C4-2B (cell line): ENCODE measurements at regions not wholly inside any gene's neighbourhood (a gene's known extent, or its start where the extent isn't known, plus 50 kb on each side); places are given as distances from the start of the nearest gene placed in this dataset.

Source experiments
- ZFX ChIP-seq: fragments of 450-650 bp; IDR thresholded peaks from 2 replicates; pipeline ENCODE4 v1.6.1; 2017
- TF ChIP-seq, protein P1 (sequence below): fragments of 450-650 bp; conservative IDR thresholded peaks from 2 replicates; pipeline ENCODE4 v1.5.1; 2017; ENCODE audit warnings: mild to moderate bottlenecking

DNA sequence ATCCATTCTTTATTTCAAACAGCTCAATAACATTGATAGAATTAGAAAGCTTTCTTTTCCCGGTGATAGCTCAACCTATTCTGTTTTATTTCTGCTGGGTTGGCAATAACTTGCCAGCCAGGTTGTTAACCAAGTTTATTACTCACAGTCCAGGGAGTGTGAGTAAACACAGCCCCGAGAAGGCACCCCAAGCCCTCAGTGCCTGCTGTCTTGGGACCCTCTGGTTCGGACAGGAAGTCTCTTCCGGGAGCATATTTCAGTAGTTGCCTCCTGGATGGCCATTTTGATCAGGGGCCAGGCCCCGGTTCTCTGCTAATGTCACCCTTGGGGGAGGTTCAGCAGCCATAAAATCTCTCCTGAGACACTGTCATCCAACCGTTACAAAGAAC, 176.8 kb downstream of the INO80D start:
- TF ChIP-seq, protein P1, sequence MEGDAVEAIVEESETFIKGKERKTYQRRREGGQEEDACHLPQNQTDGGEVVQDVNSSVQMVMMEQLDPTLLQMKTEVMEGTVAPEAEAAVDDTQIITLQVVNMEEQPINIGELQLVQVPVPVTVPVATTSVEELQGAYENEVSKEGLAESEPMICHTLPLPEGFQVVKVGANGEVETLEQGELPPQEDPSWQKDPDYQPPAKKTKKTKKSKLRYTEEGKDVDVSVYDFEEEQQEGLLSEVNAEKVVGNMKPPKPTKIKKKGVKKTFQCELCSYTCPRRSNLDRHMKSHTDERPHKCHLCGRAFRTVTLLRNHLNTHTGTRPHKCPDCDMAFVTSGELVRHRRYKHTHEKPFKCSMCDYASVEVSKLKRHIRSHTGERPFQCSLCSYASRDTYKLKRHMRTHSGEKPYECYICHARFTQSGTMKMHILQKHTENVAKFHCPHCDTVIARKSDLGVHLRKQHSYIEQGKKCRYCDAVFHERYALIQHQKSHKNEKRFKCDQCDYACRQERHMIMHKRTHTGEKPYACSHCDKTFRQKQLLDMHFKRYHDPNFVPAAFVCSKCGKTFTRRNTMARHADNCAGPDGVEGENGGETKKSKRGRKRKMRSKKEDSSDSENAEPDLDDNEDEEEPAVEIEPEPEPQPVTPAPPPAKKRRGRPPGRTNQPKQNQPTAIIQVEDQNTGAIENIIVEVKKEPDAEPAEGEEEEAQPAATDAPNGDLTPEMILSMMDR = no peak
- no peak for TF ChIP-seq ZFX
